SW 1271 (cell line): ENCODE measurements at regions not wholly inside any gene's neighbourhood (a gene's known extent, or its start where the extent isn't known, plus 50 kb on each side); places are given as distances from the start of the nearest gene placed in this dataset.
A peak's percentile ranks its signal among the peaks of the same experiment; 100 is the strongest.
"Not testable (repeated sequence)": the region's sequence is repeated elsewhere in the genome, so short reads cannot be mapped to it uniquely, and the experiment has no call there.

Experiments used
- DNase-seq, 2 experiments: peaks; one replicate each; lab custom pipeline; 2025; lab: John Stamatoyannopoulos, UW

DNA sequence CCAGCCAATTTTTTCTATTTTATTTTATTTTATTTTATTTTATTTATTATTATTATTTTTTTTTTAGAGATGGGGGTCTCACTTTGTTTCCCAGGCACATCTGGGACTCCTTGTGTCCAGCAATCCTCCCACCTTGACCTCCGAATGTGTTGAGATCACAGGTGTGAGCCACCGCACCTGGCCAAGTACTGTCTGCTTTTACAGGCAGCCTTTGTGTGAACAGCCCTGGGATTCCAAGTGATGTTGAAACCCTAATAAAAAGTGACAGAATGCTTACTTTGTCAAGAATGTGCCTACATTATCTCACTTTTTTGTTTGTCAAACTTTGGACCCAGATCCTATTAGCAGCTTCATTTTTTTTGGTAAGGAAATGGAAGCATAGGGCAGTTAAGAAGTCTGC, 220.1 kb upstream of the EDNRB start:
- DNase-seq = no peak

DNA sequence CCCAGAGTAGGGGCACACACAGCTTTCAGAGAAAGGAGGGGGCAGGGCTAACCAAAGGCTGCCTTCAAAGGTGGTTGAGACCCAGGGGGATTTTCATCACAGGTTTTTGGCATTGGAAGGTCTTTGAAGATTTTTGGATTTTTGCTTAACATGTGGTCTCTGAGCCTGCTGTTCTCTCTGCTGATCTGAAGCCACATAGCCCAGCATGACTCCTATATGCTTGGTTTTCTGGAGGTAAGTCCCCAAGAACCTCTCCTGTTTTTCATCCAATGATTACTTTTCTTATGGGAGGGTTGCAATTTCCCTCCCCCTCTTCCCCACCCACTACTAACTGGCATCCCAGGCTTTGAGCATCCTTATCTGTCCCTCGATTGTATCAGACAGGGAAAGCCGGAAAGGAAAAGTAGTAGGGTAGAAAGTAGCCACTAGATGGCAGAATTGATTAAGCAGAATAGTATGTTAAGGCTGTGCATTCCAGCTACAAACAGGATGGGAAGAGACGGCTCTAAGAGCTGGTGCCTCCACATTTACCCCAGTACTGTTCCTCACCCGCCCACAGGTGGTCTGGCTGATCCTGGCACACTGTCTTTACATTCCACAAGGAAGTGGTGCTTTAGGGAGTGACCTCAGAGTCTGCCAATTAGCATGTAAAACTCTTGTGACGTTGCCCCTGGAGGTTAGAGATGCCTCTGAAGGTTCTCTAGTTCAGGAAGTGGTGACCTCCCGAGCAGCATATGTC, 218.9 kb upstream of the EDNRB start:
- DNase-seq = peak; percentile 22 to 77

DNA sequence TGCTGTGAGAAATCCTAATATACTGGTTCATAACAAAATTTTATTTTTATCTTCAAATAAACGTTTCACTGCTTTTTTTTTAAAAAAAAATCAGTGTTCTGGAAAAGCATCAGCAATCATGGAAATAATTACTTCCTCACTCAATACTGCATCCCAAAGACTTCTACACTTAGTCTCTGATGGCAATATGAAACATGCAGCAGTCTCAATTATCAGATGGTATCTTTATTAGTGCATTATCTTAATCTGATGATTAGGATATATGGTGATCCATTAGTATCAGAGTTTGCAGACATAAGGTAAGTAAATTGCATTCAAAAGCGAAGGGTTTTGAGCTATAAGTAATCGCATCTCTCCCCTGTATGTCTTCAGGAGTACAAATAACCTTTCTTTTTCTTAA, 218.3 kb upstream of the EDNRB start:
- no peak for DNase-seq

DNA sequence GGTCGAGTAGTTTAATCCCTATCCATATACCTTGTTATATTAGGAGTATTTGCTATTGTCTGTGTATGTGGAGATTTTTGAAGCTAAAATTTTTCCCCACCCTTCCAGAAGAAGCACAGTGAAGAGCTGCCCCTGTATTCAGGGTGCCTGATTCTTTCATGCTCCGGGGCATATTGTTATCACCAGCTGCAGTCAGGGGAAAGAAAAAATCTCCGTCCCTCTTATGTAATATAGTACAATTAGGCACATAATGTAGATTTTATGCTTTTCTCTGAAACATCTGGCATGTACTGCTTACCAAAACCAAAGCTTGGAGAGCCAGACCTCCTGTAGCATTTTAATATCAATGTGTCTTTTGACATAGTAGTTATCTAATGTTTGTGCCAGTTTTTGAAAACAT, 214.9 kb upstream of the EDNRB start:
- no peak for DNase-seq

DNA sequence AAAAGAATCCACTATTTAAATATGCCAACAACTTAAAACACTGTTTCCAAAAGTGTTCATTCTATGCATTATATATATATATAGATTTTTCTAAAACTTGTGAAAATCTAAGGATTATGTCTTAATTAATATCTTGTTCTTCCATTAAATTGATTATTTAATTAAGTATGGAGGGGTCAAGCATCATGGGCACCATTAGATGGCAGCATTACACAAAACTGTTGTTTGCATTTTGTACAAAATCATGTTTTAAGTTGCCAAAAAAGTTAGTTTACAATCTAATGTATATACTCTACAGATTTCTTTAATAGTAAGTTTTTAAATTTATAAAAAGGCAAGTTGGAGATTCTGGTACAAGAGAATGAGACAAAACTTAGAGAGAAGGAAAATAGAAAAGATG, 213.2 kb upstream of the EDNRB start:
- no peak for DNase-seq

DNA sequence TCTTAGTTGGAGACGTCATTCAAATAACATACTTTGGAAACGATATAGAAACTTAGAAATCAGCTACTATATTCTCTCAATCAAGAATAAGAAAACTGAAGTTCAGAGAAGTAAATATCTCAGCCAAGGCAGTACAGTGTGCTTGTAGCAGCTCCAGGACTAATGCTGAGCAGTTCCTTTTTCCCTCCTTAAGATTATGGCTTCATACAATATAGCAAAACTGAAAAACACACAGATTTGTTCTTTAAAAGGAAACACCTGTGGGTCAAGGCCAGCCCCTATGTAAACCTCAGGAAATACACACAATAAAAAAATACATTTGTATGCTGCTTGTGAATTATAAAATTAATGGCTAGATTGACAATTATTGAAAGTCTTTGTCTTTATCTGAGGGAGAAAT, 212.7 kb upstream of the EDNRB start:
- no peak for DNase-seq

DNA sequence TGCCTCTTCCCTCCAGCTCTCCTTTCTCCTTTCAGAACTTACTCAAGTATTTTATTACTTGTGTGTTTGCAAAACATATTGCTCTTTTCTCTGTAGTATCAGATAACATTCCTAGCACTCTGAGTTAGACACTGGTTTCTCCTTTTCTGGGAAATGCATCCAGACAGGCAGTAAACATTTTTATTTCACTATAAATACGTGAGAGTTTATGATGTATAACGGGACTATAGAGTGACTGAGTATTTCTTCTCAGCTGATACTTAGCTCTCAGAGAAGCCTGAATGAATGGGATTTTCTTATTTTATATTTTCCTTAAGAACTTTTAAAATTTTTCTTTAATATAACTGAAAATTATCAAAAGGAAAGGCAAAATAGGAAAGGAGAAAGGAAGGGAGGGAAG, 211.2 kb upstream of the EDNRB start:
- no peak for DNase-seq

DNA sequence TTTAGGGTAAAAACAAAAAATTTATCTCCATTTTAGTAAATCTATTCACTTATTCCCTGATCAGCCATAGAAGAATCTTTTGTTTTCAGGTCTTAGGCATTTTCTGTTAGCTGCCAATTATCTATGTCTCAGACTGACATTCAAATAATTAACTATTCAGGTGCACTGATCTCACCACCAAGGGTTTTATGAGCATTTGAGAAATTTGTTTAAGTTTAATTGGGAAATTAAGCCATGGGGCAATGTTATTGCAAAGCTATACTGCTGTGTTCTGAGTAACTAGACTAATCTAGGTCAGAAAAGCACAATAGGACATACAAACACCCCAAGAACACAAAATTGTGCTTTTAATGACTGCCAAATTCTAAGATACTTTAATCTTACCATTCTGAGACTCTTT, 210.7 kb upstream of the EDNRB start:
- no peak for DNase-seq

DNA sequence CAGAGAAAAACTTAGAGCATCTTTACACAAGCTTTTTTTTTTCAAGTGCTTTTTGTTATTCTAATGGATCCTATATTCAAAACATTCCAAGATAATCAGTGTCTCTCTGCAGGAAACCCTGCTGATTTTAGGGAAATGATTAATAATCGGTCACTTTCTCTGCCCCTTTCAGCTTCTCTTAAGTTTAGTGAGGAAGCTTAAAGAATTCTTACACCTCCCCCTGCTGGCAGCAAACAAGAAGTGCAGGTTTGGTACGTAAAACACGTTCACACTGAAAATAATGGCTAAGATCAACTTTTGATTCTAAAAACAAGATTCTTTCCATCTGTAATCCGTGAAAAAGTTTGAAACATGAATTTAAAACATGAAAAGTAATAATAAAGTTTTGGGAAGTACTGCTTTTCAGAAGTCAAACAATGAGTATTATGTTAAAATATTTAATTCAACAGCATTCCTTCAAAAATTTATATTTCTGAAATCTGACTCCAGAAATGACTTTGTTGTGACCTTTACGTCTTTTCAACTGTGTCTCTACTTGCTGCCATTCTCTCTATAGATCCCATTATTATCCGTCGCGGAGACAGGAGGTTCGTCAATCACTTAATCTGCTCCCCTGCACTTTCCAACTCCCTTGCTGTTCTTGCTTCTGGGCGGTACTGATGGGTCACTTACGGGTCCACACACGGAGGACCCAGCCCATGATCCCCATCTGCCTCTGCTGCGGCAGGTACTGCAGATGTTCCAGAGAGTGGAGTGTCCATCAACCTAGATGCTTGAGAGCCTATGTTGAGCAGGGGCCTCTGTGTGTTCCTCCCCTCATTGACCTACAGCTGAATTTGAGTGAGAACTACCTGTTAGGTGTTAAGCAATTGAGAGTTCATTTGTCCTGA, 203.1 kb upstream of the EDNRB start:
- peak; percentile 41 to 58 for DNase-seq

DNA sequence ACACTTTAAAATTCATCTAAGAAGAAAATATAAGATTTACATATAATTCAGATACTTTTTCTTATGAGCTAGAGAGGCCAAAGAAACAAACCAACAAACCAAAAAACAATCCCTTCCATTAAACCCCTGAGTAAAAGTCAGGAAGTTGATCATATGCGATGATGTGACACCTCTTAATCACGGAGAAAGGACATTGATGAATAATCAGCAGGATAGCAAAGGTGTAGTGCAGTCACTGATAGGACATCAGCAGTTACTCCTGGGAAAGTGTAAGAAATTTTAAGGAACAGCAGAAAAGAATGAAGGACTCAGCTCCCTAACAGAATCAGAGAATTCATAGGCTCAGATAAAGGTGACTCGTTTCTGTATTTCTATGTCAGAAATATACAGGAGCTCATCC, 202.4 kb upstream of the EDNRB start:
- no peak for DNase-seq

DNA sequence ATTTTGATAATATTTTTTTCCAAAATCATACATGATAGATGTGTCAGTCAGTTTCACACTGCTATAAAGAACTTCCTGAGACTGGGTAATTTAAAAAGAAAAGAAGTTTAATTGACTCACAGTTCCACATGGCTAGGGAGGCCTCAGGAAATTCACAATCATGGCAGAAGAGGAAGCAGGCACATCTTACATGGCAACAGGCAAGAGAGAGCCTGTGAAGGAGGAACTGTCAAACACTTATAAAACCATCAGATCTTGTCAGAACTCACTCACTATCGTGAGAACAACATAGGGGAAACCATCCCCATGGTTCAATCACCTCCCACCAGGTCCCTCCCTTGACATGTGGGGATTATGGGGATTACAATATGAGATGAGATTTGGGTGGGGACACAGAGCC, 201.5 kb upstream of the EDNRB start:
- DNase-seq = not testable (repeated sequence)

DNA sequence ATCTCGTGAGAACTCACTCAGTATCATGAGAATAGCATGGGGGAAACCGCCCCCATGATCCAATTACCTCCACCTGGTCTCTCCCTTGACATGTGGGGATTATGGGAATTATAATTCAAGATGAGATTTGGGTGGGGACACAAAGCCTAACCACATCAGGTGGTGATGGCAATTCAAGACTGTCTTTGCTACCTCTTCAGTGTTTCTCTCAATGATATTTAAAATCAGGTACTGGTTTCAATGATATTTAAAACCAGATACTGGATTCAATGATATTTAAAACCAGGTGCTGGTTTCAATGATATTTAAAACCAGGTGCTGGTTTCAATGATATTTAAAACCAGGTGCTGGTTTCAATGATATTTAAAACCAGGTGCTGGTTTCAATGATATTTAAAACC, 198.4 kb upstream of the EDNRB start:
- not testable (repeated sequence) for DNase-seq

DNA sequence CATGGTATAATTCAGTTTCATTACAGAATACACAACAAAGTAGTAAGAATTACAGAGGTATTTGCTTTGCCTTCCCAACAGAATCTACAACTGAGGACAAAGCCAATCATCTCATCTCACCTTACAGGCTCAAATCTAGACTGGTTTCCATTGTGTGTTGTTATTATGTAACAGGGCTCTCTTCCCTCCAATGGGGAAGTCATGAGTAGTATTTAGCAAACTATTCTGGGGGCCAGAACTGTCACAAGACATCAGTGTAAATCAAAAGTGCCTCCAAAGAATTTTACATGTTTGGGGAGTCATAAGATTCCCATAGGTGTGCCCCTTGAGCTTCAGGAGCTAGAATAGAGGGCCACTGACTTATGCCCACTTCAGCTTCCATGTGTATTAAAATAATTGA, 187.0 kb upstream of the EDNRB start:
- DNase-seq = no peak

DNA sequence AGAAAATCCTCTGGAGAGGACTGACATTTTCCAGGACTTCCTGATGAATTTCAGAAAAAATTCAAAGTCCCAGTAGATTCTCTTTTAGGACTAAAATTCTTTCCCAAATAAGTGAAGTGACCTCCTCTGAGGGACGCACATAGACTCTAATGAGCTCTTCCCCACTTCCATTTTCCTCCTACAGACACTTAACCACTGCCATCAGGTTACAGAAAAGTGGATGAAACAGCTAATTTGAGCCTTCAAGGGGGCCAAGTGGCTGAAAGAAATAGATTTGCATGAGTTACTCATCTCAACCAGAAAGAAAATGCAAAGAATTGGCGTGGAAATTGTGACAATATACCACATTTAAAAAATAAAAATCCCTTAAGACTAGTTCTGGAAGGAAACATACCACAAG, 185.3 kb upstream of the EDNRB start:
- no peak for DNase-seq

DNA sequence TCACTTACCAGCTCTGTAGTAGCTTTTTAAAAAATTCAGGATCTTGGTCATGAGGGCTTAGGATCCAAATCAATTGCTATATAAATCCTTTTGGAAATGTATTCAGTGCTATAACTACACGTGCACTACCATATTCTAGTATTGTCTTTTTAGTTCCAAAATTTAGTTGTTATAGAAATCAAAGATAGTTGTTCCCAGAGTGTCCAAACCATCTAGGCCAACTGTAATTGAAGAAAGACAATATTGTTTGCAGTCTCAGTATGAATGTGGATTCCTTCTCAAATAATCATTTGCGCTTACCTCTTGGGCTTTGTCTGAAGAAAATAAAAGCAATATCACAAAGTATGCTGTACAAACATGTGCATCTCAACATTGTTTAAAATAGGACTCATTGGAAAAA, 184.1 kb upstream of the EDNRB start:
- DNase-seq = no peak

DNA sequence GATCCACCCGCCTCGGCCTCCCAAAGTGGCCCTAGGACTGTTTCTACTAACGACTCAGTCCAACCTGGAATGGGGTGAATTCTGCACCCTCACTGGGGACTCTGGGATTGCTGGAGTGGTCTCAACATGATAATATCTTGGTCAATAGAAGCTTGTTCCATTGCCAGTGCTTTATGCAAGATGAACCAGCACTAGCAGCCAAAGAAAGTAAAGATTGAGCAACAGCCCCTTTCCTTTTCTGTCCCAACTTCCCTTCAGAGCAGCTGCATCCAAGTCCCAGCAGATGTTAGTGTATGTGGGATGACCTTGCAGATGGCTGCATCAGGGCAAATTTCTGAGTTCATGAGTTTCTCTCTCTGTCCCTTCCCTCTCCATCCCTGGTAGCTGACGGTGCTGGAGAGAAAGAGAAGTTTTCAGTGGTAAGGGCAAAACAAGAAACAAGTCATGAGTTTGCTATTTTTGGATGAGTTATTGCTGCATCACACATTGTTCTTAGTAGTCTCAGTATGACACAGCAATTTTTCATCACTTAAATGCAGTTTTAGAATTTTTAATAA, 183.6 kb upstream of the EDNRB start:
- no peak for DNase-seq

DNA sequence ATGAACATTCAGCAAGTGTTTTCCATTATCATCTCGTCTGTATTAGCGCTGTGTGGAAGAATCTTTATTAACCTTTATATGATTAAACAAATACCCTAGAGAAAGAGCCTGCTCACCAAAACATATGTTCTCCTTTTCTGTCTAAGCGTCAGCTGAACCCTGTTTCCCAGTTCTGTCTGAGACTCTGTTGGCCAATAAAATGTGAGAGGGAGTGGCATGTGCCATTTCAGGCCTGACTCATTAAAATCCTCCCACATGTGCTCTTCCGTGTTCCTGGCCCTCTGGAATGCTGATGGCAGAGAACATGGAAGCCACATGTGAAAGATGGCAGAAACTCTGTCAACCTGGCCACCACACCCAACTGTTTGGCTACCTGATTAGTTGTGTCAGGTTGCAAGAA, 181.9 kb upstream of the EDNRB start:
- DNase-seq = no peak

DNA sequence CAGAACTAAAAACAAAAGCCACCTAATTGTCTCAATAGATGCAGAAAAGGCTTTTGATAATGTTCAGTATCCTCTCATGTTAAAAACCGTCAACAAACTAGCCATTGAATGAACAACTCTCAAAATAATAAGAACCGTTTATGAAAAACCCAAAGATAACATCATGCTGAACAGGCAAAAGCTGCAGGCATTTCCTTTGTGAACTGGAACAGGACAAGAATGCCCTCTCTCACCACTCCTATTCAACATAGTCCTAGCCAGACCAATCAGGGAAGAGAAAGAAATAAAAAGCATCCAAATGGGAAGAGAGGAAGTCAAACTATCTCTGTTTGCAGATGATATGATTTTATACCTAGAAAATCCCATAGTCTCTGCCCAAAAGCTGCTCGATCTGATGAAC, 179.6 kb upstream of the EDNRB start:
- no peak for DNase-seq

DNA sequence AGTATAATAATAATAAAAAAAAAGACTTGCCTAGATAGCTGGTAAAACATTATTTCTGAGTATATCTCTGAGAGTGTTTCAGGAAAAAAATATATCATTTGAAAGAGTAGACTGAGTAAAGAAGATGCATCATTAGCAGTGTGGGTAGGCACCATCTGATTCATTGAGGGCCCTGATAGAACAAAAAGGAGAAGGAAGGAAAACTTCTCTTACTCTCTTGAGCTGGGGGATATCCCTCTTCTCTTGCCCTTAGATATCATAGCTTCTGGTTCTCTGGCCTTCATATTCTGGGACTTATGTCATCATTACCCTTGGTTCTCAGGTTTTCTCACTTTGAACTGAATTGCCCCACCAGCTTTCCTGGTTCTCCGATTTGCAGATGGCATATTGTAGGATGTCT, 177.6 kb upstream of the EDNRB start:
- DNase-seq = no peak

DNA sequence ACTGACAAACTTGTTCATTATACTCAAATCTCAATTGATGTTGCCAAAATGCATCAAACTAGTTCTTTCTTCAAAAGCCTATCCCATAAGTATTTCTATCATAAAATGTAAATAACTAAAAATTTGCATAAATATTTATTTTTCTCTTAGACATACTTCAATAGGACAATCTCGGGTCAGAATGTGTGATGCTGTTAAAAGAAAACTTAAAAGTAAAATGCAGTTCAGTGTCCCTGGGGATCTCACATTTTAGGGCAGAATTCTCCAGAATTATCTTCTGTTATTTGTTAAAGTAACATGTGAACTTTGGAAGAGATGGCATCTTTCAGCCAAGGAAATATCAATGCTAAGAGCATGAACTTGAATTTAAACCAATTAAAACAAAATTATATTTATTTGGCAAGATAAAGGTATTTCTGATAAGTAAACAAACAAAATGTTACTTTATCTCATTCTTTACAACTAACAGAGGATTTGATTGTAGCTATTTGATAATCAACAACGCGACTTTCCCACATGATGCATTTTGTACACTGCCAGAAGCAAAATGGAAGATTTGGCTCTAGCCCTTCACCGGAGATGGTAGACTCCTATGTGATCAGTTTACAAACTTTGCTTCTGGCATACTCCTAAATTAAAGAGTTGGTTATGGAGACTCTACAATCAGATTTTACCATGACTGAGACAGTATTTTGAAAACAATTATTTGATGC, 169.5 kb upstream of the EDNRB start:
- no peak for DNase-seq

DNA sequence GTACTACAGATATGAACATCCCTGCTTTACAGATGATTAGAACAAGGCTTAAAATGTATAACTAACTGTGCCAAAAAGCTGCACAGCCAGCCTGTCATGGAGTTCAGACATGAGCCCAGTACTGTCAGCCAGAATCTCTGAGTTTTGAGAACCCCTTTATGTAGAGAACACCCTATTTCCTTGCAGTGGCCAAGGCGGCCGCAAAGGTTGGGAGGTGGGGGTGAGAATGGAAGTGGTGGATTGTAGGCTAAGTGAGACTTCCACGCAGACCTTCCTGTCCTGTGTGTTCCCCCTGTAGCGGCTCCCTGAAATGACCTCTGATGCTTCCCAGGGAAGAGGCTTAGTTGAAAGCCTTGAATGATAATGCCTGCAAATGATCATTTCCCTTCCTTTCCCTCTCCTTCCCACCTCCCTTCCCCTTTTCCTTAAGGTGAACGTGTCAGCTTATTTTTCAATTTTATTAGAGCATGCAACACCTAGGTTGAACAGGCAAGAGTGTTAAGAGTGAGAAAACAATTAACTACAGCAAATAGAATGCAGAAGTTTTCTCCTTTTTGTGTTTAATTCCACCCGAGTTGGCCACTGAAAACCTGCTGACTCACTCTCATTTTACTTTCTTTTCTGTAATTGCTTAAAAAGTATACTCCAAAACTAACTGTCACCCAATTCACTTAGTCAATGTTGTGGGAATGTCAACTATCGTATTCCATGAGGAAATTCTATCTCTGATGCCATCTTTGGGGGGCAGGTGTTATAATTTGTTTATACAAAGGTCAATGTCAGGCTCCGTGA, 167.0 kb upstream of the EDNRB start:
- DNase-seq = no peak

DNA sequence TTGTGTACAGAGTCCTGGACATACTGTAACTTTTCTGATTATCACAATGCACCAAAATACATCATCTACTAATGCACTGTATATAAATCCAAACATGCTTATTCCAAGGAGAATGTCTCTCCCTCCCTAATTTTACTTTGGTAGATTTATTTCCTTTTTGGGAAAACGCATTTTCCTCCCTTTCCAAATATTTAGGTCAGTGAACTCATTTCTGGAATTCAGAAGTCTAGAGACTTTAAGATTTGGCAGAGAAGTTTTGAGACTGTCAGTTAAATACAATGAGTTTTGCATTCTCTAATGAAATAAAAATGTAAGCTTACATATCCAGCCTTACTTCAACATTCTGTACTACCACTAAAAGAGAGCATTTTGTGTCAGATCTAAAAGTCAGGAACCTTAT, 165.8 kb upstream of the EDNRB start:
- DNase-seq = no peak
